ENCODE measurements at regions not wholly inside any gene's neighbourhood (a gene's known extent, or its start where the extent isn't known, plus 50 kb on each side); places are given as distances from the start of the nearest gene placed in this dataset.

- DNase-seq, result no peak
Observed at GRCh38 chr17:45729294-45729907, 54.7 kb upstream of the CRHR1 start.

DNA sequence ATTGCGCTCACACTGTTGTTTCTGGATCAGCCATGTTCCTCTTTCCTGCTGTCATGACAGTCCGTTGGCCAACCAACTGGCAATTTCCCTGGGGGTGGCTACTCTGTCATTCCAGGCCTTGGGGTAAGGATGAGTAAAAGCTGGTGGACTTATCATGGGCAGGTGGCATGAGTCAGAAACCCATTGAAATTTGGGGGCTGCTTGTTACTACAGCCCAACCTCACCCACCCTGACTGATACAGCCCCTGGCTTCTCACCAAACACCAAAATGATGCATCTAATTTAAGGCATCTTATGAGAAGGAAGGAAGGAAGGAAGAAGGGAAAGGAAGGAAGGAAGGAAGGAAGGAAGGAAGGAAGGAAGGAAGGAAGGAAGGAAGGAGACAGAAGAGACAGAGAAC, 53.9 kb upstream of the CRHR1 start:
- no peak for DNase-seq

DNA sequence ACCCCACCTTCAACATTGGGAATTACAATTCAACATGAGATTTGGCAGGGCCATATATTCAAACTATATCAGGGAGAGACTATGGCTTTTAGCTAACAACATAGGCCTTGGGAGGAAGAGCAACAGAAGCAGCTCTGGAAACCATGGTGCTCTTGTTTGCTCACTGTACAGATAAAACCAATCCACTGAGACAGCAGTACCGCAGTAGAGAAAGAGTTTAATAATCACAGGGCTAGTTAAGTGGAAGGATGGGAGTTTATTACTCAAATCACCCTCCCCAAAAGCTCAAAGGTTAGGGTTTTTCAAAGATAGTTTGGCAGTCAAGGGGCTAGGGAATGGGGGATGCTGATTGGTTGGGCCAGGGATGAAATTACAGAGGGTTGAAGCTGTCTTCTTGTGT, 52.7 kb upstream of the CRHR1 start:
- DNase-seq, result no peak

DNA sequence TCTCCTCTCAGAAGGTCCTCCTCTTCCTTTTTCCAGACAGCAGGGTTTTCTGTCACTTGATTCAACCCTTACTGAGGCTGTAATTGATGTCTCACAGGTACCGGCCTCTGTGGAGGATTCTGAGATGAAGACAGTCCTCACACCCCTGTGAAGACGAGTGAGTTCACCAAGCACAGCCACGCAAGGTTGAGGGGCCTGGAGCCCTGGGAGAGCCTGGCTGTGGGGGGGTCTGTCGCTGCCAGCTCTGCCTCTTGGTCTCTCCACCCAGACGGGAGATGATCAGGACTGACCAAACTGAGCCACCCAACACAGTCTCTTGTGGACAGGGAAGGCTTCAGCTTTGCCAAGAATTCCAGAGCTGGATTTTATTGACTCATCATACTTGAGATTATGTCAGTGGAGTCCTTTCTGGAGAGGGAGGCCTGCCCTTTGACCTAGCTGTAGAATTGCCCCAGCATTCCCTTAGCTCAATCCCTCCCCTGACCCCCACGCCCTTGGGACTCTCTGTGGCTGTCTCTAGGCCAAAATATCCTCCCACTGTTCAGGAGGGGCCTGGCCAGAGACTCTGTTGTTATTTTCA, 51.1 kb upstream of the CRHR1 start:
- DNase-seq, result no peak

DNA sequence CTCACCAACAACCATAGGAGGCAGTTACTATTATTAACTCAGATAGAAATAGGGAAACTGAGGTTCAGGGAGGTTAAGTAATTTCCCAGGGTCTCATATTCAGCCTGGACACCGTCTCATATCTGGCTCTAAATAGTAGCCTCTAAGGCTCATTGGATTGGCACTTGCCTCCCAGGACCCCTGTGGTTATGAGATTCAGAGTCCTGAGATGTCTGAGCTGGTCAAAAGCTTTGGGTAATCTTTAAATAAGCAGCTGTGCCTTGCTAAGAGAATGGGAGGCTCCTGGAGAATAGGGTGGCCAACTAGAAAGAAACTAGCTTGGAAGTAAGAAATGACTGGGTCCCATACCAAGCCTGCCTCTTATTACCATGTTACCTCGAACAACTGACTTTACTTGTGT, 50.3 kb upstream of the CRHR1 start:
- no peak for DNase-seq
